ENCODE measurements at regions not wholly inside any gene's neighbourhood (a gene's known extent, or its start where the extent isn't known, plus 50 kb on each side); places are given as distances from the start of the nearest gene placed in this dataset.

DNA sequence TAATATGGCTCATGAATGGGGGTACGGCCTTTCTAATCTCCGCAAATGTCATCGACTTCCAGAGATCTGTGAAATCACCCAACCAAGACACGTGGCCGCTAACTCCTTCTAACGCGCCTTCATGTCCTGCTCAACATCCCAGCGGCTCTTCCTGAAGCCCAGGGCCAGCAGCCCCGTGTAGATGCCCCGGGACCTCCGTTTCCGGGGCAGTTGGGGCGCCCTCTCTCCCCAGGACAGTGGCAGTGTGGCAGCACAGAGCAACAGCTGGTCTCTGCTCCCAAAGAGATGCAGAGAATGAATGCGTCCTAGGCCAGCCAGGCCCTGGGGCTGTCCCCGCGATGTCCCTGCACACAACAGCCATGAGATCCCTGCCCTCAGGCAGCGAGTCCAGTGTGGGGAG is 153.5 kb downstream of the RBFOX3 start:
- no peak overlapping the region for H3K4me3 ChIP-seq (ENCODE audit: low read depth, low read length)

DNA sequence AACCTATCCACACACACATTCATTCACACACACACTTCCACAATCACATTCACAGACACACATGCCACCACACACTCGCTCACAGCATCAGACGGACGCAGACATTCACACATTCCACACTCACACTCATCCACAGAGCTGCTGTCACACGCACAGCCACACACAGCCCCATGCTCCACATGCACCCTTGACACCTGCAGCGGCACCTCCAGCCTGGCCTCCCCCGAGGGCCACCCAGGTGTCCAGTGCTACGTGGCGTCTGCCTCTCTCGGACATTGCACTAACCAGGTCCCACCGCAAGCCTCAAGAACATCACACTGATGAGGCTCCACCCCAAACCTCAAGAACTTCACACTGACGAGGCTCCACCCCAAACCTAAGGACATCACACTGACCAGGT is 155.2 kb downstream of the RBFOX3 start:
- H3K4me3 ChIP-seq (ENCODE audit: low read depth, low read length): no peak overlapping the region

GRCh38 chr17:79454826-79455225 is 156.0 kb downstream of the RBFOX3 start:
- no peak overlapping the region for H3K4me3 ChIP-seq (ENCODE audit: low read depth, low read length)

- H3K4me3 ChIP-seq (ENCODE audit: low read depth, low read length): no peak overlapping the region
Measured at GRCh38 chr17:79453481-79453880, 157.4 kb downstream of the RBFOX3 start.

- H3K4me3 ChIP-seq (ENCODE audit: low read depth, low read length): no peak overlapping the region
Measured at GRCh38 chr17:79452706-79453105, 158.1 kb downstream of the RBFOX3 start.

DNA sequence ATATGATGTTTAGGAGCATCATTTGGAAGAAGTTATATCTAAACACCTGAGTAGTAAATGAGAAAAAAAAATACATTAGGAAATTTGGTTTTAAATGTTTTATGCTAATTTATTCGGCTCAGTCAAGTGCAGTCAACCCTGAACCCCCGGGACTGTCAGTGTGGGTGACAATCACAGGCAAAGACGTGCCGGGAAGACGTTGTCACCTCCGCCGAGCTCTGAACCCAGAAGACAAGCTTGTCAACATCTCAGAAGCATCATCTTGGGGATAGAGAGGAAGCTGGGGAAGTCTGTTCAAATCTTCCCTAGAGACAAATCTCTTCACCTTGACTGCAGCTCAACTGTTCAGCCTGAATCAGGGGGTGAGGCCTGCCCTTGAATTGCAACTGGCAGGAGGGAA is 159.7 kb downstream of the RBFOX3 start:
- H3K4me3 ChIP-seq (ENCODE audit: low read depth, low read length): no peak overlapping the region

DNA sequence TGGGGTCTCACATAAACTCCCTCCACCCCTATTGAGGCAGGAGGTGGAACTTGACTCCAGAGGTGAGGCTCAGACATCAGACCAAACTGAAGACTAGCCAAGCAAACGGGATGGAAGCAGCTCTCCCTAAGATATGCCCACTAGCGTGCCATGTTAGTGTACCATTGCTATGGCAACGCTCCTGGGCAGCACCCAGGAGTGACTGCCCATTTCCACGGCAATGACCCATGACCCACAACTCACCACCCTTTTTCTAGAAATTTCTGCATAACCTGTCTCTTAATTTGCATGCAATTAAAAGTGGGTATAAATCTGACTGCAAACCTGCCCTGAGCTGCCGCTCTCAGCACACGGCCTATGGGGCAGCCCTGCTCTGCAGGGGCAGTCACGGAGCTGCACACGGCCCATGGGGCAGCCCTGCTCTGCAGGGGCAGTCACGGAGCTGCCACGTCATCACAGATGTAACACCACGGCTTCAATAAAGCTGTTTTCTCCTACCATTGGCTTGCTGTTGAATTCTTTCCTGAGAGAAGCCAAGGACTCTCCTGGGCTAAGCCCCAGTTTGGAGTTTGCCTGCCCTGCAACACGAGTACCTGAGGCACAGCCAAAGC is 164.3 kb downstream of the RBFOX3 start:
- H3K4me3 ChIP-seq (ENCODE audit: low read depth, low read length): no peak overlapping the region

GRCh38 chr17:79444198-79444597 is 166.7 kb downstream of the RBFOX3 start:
- H3K4me3 ChIP-seq (ENCODE audit: low read depth, low read length): no peak overlapping the region

DNA sequence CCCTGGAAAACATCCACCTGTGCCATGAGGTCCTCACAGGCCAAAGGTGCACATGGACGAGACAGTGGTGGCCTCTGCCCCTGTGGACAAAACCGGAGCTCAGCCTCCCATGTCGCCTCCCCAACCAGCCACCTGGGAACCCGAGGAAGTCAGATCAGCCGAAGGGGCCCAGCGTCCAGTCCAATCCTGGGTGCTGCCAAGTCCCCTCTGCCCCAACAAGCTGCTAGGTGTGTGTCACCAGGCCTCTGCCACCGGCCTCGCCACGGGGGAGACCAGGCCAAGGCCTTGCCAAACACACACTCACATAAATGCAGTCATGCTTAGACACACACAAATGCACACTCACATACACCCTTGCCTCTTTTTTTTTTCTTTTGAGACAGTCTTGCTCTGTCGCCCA is 167.8 kb downstream of the RBFOX3 start:
- no peak overlapping the region for H3K4me3 ChIP-seq (ENCODE audit: low read depth, low read length)

DNA sequence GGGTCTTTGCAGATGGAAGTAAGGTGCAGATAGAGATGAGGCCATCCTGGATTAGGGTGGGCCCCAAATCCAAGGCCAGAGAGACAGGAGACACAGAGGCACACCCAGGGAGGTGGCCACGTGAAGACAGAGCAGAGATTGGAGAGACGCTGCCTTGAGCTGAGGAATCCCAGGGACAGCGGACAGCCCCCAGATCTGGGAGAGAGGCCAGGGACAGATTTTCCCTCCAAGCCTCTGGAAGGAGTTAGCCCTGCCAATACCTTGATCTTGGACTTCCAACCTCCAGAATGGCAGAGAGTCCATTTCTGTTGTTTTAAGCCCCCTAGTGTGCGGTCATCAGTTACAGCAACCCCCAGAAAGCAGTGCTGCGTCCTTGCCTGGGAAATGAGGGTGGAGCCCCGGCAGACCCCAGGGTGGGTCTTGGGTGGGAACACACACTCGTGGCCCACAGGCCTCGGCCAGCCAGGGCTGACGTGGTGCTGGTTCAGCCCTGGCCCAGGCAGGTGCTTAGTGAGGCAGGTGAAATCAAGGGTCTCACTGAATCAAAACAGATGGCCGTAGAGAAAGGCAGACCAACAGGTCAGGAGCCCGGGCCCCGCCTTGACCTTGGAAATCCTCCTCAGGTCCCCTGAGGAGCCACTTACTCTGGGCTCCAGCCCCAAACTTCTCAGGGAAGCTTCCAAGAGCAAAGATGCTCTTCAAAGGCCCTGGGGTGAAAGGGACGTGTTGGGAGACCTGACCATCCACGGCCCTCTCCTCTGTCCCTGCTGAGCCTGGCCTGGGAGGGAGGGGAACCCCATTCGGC is 169.3 kb downstream of the RBFOX3 start:
- H3K4me3 ChIP-seq (ENCODE audit: low read depth, low read length): no peak overlapping the region

GRCh38 chr17:79440251-79440650 is 170.6 kb downstream of the RBFOX3 start:
- H3K4me3 ChIP-seq (ENCODE audit: low read depth, low read length): no peak overlapping the region

DNA sequence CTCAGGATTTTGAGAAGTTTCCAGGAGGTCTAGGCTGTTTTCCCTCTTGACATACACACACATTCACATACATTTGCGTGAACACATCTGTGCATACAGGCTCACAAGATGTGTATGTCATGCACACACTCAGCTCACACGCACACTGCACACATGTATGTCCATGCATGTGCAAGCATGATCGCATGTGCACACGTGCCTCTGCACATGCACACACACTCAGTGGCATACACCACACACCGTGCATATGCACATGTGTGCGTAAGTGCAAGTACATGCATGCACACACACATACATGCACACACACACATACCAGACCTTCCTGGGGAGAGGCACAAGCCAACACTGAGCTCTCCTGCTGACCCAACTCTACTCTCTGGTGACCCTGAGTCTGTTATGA is 171.4 kb downstream of the RBFOX3 start:
- no peak overlapping the region for H3K4me3 ChIP-seq (ENCODE audit: low read depth, low read length)

DNA sequence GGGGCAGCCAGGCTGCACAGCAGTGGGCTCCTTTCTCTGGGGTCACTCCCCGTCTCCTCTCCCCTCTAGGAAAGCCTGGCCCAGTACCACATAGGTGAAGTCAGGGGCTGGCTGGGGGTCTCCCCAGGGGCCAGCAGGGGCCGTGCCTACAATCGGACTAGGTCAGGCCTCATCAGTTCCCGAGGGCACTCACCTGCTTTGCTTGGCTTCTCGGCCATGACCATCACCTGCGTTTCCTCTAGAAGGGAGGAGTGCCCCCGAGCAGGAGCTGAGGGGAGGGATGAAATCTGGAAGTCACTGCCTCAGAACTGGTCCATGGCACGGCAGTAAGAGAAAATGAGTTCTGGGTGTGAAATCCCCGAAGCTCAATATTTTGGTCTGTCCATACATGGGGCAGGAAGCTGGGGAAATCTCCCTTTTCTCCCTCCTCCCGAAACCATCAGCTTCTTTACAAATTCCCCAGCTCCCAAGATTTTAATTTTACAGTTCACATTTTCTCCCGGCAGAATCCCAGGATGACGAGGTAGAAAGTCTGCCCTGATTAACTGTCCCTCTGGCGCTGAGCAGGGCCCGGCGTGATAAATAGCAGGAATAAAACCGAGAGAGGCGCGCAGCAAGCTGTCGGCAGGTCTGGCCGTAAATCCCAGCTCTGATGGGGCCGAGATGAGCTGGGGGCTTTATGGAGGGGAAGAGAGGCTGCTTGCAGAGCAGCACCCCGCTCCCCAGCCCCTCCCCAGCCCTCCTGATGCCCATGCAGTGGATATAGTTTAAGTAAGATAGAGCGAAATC is 172.1 kb downstream of the RBFOX3 start:
- H3K4me3 ChIP-seq (ENCODE audit: low read depth, low read length): no peak overlapping the region

DNA sequence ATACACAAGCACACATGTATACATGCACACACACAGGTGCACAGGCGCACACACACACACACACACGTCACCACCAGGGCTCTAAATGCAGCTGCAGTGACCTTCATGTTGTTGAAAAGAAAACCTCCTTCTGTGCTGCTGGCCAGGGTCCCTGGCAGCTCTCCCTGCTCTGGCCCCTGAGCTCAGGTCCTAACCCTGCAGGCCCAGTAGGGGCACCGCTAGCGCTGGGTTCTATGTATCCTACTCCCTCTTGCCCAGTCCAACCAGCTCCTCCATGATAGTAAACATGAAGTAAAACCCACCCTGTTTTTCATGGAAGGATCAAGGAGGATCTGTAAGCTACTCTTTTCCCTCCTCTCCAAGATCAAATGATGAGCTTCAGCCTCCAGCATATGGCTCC is 172.8 kb downstream of the RBFOX3 start:
- no peak overlapping the region for H3K4me3 ChIP-seq (ENCODE audit: low read depth, low read length)

GRCh38 chr17:79437081-79437480 is 173.8 kb downstream of the RBFOX3 start:
- no peak overlapping the region for H3K4me3 ChIP-seq (ENCODE audit: low read depth, low read length)

- H3K4me3 ChIP-seq (ENCODE audit: low read depth, low read length): no peak overlapping the region
Measured at GRCh38 chr17:79435962-79436361, 174.9 kb downstream of the RBFOX3 start.

GRCh38 chr17:79435296-79435695 is 175.6 kb downstream of the RBFOX3 start:
- no peak overlapping the region for H3K4me3 ChIP-seq (ENCODE audit: low read depth, low read length)

- H3K4me3 ChIP-seq (ENCODE audit: low read depth, low read length): no peak overlapping the region
Measured at GRCh38 chr17:79434215-79434614, 176.6 kb downstream of the RBFOX3 start.

- no peak overlapping the region for H3K4me3 ChIP-seq (ENCODE audit: low read depth, low read length)
Measured at GRCh38 chr17:79433379-79433778, 177.5 kb downstream of the RBFOX3 start.

DNA sequence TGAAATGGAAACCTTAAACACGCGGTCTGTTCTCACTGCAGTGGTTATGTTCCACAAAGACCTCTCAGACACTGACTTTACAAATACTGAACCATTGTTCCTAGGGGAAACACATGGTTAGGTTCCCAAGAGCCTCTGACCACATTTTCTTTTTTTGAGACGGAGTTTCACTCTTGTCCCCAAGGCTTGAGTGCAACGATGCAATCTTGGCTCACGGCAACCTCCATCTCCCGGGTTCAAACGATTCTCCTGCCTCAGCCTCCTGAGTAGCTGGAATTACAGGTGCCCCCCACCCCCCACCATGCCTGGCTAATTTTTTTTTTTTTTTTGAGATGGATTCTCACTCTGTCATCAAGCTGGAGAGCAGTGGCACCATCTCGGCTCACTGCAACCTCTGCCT is 179.7 kb downstream of the RBFOX3 start:
- H3K4me3 ChIP-seq (ENCODE audit: low read depth, low read length): no peak overlapping the region

DNA sequence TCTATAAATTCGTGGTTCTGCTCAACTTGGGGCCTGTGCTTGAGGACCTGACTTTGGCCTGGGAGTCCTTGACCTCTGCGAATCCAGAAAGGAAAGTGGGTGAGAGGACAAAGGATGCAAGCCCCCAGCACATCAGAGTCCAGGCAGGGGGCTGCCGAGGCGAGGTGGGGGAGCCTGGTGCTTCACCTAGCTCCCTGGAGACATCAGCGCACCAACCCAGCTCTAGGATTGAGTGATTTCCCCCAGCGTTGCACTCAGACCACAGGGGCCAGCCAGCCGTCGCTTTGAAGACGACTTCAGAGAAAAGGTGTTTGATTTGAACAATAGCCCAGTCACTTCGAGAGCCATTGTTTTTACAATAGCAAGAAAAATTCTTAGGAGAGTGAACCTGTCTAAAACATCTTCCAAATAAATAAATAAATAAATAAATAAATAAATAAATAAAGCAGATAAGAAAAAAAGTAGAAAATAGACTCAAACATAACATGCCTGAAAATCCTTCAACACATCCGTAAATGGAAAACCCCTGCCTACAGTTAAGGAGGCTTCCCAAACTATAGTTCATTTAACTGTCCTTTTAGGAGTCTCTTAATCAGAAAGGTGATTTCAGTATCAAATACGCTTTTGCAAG is 180.9 kb downstream of the RBFOX3 start:
- H3K4me3 ChIP-seq (ENCODE audit: low read depth, low read length): no peak overlapping the region
